Fibroblast of upper back skin (primary cell): ENCODE measurements at regions not wholly inside any gene's neighbourhood (a gene's known extent, or its start where the extent isn't known, plus 50 kb on each side); places are given as distances from the start of the nearest gene placed in this dataset.
A peak's percentile ranks its signal among the peaks of the same experiment; 100 is the strongest.

ENCODE experiments used
- DNase-seq: peaks from one replicate; pipeline ENCODE4 v3.0.0-alpha.2; 2013

DNA sequence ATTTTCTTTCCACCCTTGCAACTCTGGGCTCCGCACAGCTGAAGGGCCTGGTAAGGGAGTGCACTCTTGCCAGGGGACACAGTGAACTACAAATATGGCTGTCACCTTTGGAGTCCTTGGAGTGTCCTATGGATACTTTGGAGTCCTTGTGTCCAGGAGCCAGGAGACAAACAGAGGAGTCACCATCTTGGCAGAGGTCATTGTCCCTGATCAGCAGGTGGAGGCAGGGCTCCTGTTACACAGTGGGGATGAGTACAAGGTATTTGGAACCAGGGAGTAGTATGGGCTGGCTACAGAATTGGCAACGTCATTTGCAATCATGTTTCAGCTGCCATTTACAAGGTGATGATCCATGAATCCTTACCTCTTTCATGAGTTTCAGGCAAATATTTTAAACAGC, 132.5 kb downstream of the FAM161A start:
- DNase-seq, result no peak

GRCh38 chr2:61720911-61721310, 132.9 kb downstream of the FAM161A start:
- no peak for DNase-seq

GRCh38 chr2:61718965-61719364, 134.9 kb downstream of the FAM161A start:
- no peak for DNase-seq

GRCh38 chr2:61715506-61715905, 138.4 kb downstream of the FAM161A start:
- no peak for DNase-seq

GRCh38 chr2:61714210-61714609, 139.7 kb downstream of the FAM161A start:
- DNase-seq, result no peak

GRCh38 chr2:61713457-61713856, 140.4 kb downstream of the FAM161A start:
- no peak for DNase-seq

DNA sequence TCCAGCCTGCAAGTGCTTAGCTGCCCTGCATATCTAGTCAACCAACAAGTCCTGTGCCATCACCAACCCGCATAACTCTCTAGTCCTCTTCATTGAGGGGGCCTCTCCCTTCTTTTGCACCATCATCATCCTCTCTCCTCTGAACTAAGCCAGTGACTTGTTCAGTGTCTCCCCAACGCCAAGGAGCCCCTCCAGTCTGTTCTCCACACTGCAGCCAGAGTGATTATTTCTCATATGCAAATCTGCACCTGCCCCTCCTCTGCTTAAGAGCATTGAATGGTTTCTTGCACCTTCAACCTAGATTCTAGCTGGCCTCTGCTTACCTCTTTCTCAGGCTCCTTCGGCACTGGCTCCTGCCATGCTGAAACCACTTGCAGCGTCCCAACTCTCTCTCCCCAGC, 141.8 kb downstream of the FAM161A start:
- DNase-seq, result no peak

GRCh38 chr2:61710711-61711110, 143.1 kb downstream of the FAM161A start:
- no peak for DNase-seq

DNA sequence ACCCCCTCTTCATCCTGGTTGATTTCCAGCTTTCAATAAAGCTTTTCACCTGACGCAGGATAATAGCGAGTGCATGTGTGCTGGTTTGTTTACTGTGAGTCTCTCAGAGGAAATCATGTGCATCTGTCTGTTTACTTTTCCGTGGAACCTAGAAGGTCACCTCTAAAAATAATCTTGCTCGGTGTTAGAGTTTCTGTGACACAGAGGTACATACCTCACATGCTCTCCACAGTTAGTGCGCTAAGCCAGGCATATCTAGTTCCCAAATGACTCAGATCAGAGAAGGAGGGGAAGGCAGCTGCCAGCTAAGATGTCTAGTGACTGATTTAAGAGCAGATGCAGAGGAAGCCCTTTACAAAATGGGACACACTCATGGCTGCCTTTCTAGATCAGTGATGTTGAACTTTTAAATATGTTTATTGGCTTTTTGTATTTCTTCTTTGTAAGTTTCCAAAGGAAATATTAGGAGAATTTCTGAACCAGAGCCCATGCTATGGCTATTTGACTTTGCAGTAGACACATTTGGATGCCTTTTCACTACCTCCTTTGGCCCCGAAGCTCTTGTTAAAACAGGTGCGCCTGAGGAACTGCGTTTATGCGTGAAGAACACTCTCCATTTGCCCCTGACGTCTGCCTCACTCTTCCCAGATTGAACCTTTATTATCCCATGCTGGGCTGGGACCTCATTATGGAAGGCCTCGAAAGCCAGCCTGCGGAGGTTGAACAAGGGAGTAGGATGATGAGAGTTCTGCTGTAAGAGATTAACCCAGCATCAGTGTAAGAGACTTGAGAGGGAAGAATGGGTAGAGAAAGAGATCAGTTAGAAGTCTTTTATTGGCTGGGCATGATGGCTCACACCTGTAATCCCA, 145.6 kb downstream of the FAM161A start:
- DNase-seq, result peak; percentile 28

DNA sequence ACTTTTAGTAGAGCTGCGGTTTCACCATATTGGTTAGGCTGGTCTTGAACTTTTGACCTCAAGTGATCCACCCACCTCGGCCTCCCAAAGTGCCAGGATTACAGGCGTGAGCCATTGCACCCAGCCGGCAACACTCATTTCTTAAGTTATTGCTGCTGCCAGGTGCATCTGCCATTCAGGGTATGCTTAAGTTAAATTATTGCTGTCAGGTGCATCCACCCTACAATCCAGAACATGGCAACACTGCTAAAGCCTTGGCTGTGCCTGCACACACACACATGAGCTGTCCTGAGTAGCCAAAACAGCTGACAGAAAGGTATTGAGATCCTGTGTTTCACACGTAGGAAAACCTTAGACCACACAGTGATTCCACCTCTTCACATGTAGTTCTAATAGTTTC, 148.2 kb downstream of the FAM161A start:
- DNase-seq, result no peak

DNA sequence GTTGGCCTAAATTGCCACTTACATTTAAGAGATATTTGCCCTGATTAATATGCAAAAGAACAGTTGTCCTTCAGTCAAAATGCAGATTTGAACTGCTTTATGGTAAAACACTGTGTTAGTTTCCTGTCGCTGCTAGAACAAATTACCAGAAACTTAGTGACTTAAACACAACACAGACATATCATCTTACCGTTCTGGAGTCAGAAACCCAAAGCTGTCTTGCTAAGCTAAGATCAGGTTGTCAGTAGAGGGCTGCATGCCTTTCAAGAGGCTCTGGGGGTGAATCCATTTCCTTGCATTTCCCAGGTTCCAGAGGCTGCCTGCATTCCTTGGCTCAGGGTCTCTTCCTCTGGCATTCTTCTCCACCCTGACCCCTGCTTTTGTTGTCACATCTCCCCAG, 149.5 kb downstream of the FAM161A start:
- no peak for DNase-seq

DNA sequence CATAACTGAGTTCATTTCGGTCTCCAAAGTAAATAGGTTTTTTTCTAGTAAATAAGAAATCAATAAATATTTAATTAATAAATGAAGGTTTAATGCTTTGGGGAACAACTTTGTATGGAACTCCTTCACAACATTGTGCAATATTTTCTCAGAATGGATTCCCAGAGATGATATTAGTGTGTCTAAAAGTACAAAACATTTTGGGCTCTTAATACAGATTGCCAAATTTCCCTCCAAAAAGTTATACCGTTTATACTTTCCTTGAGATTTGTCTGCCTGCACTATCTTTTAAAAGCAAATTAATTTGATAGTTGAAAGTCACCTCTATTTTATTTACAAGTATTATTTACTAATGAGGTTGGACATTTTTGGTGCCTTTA, 151.8 kb downstream of the FAM161A start:
- DNase-seq, result no peak

DNA sequence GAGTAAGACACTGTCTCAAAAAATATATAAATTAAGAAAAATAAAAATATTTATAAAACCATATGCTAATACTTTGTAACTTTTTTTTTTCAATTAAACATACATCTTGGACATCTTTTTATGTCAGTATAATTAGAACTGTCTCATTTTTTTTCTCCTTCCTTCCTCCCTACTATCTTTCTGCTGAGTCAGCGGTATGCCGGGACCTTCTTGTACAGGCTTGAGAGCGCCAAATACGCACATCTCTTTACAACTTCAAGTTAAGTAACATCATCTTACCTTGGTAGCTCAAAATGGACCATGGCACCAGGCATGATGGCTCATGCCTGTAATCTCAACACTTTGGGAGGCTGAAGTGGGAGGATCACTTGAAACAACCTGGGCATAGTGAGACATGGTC, 153.4 kb downstream of the FAM161A start:
- DNase-seq, result no peak

GRCh38 chr2:61694312-61695274, 156.4 kb upstream of the XPO1 start:
- peak; percentile 86 for DNase-seq

DNA sequence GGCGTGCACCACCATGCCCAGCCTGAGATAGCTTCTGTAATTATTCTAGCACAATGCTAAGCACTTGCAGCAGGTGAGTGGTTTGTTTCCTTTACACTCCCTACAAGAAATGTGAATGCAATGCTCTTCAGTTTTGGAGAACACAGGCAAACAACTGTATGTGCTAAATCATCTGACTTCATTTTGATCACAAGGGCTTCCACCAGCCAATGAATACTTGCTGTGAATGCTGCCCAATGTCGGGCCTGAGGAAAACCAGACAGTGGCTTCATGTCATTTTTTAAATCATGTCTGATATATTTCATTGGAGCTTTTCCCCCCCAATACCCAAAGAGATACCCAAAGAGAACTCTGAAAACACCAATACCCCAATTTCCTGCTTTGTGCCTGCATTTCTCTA, 155.6 kb upstream of the XPO1 start:
- DNase-seq, result no peak

- DNase-seq, result no peak
Observed at GRCh38 chr2:61690078-61690596, 152.0 kb upstream of the XPO1 start.

- DNase-seq, result no peak
Observed at GRCh38 chr2:61689568-61689967, 151.4 kb upstream of the XPO1 start.

DNA sequence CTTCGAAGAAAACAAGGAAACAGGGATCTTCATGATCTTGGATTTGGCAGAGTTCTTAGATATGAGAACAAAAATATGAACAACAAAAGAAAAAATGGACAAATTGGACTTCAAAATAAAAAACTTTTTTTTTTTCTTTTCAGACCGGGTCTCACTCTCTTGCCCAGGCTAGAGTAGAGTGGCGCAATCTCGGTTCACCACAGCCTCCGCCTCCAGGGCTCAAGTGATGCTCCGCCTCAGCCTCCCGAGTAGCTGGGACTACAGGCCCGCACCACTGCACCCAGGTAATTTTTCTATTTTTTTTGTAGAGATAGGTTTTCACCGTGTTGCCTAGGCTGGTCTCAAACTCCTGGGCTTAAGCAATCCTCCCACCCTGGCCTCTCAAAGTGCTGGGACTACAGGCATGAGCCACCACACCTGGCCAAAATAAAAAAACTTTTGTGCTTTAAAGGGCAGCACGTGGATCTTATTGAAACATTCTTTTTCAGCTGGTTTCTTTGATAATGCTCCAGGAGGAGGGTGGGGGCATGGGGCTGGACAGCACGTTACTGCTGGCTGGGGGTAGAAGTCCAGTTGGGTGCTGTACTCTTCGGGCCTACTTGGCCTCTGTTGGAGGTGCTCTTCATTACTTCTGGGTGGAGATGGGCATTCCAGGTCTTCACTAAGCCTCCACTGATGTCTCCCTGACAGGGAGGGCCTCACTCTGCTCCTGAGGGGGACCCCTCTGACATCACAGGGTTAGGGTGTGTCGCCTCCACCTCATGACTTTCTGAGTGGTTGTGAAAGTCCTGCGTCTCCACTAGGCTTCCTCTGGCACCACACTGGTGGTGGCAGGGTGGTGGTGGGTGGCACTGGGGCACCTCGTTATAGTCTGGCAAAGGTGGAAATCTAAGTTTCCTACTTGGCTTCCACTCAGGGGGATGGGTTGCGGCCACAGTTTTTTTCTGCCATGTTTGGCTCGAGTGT, 150.5 kb upstream of the XPO1 start:
- no peak for DNase-seq

DNA sequence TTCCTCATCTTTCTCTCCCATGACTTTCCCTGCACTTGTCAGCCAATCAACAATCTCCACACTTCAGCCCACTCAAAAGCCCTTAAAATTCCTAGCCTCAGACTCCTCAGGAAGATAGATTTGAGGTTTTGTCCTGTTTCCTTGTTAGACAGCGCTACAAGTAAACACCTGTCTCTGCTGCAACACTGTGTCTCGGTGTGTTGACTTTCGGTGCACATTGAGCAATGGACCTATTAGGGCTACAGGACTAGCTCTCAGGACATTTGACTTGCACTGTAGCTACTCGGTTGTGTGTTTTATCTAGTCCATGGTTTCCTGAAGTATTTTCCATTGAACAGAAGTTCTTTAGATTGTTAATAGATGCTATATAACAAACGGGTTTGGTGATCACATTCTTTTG, 140.9 kb upstream of the XPO1 start:
- DNase-seq, result no peak

- DNase-seq, result no peak
Observed at GRCh38 chr2:61677942-61678341, 139.8 kb upstream of the XPO1 start.

DNA sequence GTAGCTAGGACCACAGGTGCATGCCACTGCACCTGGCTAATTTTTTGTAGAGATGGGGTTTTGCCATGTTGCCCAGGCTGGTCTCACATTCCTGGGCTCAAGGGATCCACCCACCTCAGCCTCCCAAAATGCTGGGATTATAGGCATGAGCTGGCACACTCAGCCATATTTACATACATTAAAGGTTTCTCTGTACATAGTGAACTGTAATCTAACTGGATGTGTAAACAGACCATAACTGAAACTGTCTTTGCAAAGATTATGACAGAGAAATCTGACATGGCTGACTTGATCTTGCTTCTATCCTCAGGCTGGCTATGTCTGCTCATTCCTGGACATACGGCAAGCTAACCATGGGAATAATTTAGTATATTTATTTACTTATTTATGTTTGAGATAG, 139.2 kb upstream of the XPO1 start:
- DNase-seq, result no peak

- no peak for DNase-seq
Observed at GRCh38 chr2:61675204-61675603, 137.0 kb upstream of the XPO1 start.
